Loucy (cell line): ENCODE measurements at regions not wholly inside any gene's neighbourhood (a gene's known extent, or its start where the extent isn't known, plus 50 kb on each side); places are given as distances from the start of the nearest gene placed in this dataset.

Experiments used
- EZH2phosphoT487 ChIP-seq: fragments of 200-600 bp; IDR thresholded peaks from 2 replicates; pipeline ENCODE4 v1.6.1; 2018; ENCODE audit warnings: antibody characterized with exemption, mild to moderate bottlenecking, moderate library complexity, borderline replicate concordance
- TF ChIP-seq, protein P1 (sequence below): fragments of 200-600 bp; sonication (generic); conservative IDR thresholded peaks from 2 replicates; pipeline ENCODE4 v1.5.1; 2014; ENCODE audit warnings: mild to moderate bottlenecking, antibody characterized with exemption, low read length

DNA sequence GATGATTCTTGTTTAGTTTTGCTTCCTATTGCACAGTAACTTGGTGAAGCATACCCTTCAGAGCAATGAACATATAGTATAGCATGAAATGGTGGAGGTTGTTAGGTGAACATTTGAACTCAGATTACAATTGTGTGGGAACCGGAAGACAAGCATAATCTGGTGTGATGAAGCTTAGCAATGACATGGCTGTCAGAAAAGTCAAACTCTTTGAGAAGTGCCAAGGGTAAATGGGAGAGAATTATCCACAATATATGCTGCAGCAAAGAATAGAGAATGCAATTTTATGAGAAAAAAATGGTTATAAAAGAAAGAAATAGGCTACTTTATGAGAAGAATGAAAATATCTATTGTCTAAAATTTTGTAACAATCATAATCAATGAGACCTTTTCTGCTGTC, 1536.7 kb downstream of the SI start:
- no peak for TF ChIP-seq EZH2phosphoT487
- TF ChIP-seq, protein P1, sequence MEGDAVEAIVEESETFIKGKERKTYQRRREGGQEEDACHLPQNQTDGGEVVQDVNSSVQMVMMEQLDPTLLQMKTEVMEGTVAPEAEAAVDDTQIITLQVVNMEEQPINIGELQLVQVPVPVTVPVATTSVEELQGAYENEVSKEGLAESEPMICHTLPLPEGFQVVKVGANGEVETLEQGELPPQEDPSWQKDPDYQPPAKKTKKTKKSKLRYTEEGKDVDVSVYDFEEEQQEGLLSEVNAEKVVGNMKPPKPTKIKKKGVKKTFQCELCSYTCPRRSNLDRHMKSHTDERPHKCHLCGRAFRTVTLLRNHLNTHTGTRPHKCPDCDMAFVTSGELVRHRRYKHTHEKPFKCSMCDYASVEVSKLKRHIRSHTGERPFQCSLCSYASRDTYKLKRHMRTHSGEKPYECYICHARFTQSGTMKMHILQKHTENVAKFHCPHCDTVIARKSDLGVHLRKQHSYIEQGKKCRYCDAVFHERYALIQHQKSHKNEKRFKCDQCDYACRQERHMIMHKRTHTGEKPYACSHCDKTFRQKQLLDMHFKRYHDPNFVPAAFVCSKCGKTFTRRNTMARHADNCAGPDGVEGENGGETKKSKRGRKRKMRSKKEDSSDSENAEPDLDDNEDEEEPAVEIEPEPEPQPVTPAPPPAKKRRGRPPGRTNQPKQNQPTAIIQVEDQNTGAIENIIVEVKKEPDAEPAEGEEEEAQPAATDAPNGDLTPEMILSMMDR = no peak
